ENCODE measurements at regions not wholly inside any gene's neighbourhood (a gene's known extent, or its start where the extent isn't known, plus 50 kb on each side); places are given as distances from the start of the nearest gene placed in this dataset.

- CTCF ChIA-PET: no interaction called here
- no peaks in the 10 kb centered on the region for H3K4me1 ChIP-seq (ENCODE audit: control insufficient read depth, insufficient read depth, low read length)
- no peaks in the 10 kb centered on the region for H3K9me3 ChIP-seq (ENCODE audit: control insufficient read depth, insufficient read depth, low read depth, low read length)
- DNase-seq (ENCODE audit: low read depth, low spot score) (no peak), ATAC-seq (no peak)
- POLR2A ChIA-PET: no interaction called here
- TF ChIP-seq CTCF (IDR thresholded peaks at IDR 0.05) (no peak), SIN3A (IDR thresholded peaks at IDR 0.05; ENCODE audit: borderline replicate concordance, insufficient read depth, low read depth, low read length) (no peak), TCF7L2 (IDR thresholded peaks at IDR 0.05; ENCODE audit: low read depth, low read length) (no peak), POLR2AphosphoS5 (IDR thresholded peaks at IDR 0.05; ENCODE audit: low read depth, low read length) (no peak), REST (IDR thresholded peaks at IDR 0.05; ENCODE audit: insufficient read depth in 1 of 2, low read depth in 2 of 2, low read length in 1 of 2) (no peak)
- H3K27ac ChIP-seq (ENCODE audit: low read length): no peak overlapping the region
- no peaks in the 10 kb centered on the region for H3K27me3 ChIP-seq (ENCODE audit: control insufficient read depth, insufficient read depth, low read length)
- H3K4me3 ChIP-seq (ENCODE audit: low read depth in 2 of 2, low read length in 2 of 2): no peak overlapping the region
- H3K36me3 ChIP-seq (ENCODE audit: control insufficient read depth, insufficient read depth, low read length): no peaks in the 10 kb centered on the region
- intact Hi-C loops (cut with micrococcal nuclease; ENCODE audit: unreplicated experiment) (no loop called here), in situ Hi-C loops (cut with HindIII; ENCODE audit: low pct_unique_long_range_greater_than_20kb, low sequenced_read_pairs) (no loop called here)
- no TSS peak for BruUV-seq (replicated peaks)
Observed at GRCh38 chr5:65086234-65086890, 317.6 kb downstream of the CWC27 start.

- Histone ChIP-seq H3K4me3 (ENCODE audit: low read depth in 2 of 2, low read length in 2 of 2) (no peak overlapping the region), H3K27me3 (ENCODE audit: control insufficient read depth, insufficient read depth, low read length) (no peaks in the 10 kb centered on the region), H3K36me3 (ENCODE audit: control insufficient read depth, insufficient read depth, low read length) (no peaks in the 10 kb centered on the region), H3K4me1 (ENCODE audit: control insufficient read depth, insufficient read depth, low read length) (no peaks in the 10 kb centered on the region), H3K9me3 (ENCODE audit: control insufficient read depth, insufficient read depth, low read depth, low read length) (no peaks in the 10 kb centered on the region), H3K27ac (ENCODE audit: low read length) (no peak overlapping the region)
- ChIA-PET POLR2A (no interaction called here), CTCF (interaction anchor here (0.6 kb wide), 1 partner anchor 397 kb away, joined by 3 read pairs; no protein-coding TSS in a partner anchor)
- intact Hi-C loops (cut with micrococcal nuclease; ENCODE audit: unreplicated experiment): no loop called here
- ATAC-seq (no peak), DNase-seq (ENCODE audit: low read depth, low spot score) (no peak)
- no TSS peak for BruUV-seq (replicated peaks)
- no peak for TF ChIP-seq SIN3A (IDR thresholded peaks at IDR 0.05; ENCODE audit: borderline replicate concordance, insufficient read depth, low read depth, low read length)
- TF ChIP-seq POLR2AphosphoS5 (IDR thresholded peaks at IDR 0.05; ENCODE audit: low read depth, low read length): no peak
- in situ Hi-C loops (cut with HindIII; ENCODE audit: low pct_unique_long_range_greater_than_20kb, low sequenced_read_pairs): no loop called here
Observed at GRCh38 chr5:65087154-65087553, 318.4 kb downstream of the CWC27 start.

- in situ Hi-C loops (cut with HindIII; ENCODE audit: low pct_unique_long_range_greater_than_20kb, low sequenced_read_pairs) (no loop called here), intact Hi-C loops (cut with micrococcal nuclease; ENCODE audit: unreplicated experiment) (no loop called here)
- ChIA-PET POLR2A (no interaction called here), CTCF (no interaction called here)
- Histone ChIP-seq H3K4me1 (ENCODE audit: control insufficient read depth, insufficient read depth, low read length) (no peaks in the 10 kb centered on the region), H3K27ac (ENCODE audit: low read length) (no peak overlapping the region), H3K9me3 (ENCODE audit: control insufficient read depth, insufficient read depth, low read depth, low read length) (no peaks in the 10 kb centered on the region), H3K36me3 (ENCODE audit: control insufficient read depth, insufficient read depth, low read length) (no peaks in the 10 kb centered on the region), H3K4me3 (ENCODE audit: low read depth in 2 of 2, low read length in 2 of 2) (no peak overlapping the region), H3K27me3 (ENCODE audit: control insufficient read depth, insufficient read depth, low read length) (no peaks in the 10 kb centered on the region)
- DNase-seq (ENCODE audit: low read depth, low spot score) (no peak), ATAC-seq (no peak)
- BruUV-seq (replicated peaks): no TSS peak
- TF ChIP-seq REST (IDR thresholded peaks at IDR 0.05; ENCODE audit: insufficient read depth in 1 of 2, low read depth in 2 of 2, low read length in 1 of 2) (no peak), POLR2AphosphoS5 (IDR thresholded peaks at IDR 0.05; ENCODE audit: low read depth, low read length) (no peak)
Observed at GRCh38 chr5:65094279-65094678, 325.5 kb downstream of the CWC27 start.

Measured in Panc1 (cell line).